ENCODE measurements at regions not wholly inside any gene's neighbourhood (a gene's known extent, or its start where the extent isn't known, plus 50 kb on each side); places are given as distances from the start of the nearest gene placed in this dataset.

DNA sequence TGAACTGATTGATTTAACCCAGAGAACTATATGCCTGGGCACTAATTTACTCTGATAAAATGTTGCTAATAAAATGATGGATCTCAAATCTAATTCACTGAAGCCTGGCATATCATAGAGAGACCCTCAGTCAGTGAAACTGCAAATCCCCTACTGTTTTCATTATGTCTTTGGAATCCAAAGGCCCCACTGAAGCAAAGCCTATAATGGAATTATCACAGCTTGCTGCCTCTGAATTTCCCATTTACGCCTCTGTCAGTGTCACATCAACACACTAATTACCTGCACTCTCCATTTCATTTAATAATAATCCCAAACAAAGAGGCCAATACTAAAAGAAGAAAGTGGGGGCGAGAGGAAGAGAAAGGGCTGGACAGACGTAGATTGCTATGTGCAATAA lies 470.9 kb downstream of the MBD2 start:
- Mint-ChIP-seq H3K27ac (no peak overlapping the region), H3K4me3 (no peak overlapping the region), H3K9me3 (no peaks in the 10 kb centered on the region), H3K36me3 (no peaks in the 10 kb centered on the region), H3K27me3 (no peaks in the 10 kb centered on the region), H3K4me1 (ENCODE audit: low read depth) (no peaks in the 10 kb centered on the region)
- ChIA-PET CTCF (no interaction called here), POLR2A (no interaction called here)
- DNase-seq, result no peak
- intact Hi-C loops (cut with micrococcal nuclease), result no loop called here

DNA sequence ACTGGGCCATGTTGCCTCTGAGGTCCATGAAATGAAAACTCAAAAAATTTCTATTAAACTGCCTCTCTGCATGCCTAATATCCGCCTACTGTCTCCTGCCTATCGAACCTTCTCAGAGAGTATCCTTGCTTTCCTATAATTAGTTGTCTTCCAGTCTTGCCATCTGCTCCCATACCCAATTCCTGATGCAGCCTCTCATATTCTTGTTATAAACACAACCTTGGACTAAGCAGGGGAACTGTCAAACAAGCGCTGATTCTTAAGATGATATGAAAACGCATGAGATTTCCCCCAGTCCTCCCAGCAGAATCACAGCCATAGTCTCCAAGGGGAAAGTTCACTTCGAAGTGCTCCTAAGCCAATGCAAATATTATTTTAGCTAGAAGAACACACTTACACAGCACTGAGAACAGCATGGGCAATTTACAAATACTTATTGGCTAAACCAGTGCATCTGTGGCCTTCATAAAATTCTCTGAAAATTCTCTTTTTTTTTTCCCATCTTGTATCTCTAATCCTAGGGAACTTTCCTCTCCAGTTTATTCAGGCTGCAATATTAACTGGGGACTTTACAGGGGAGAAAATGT lies 471.6 kb downstream of the MBD2 start:
- Mint-ChIP-seq H3K27me3 (no peaks in the 10 kb centered on the region), H3K4me1 (ENCODE audit: low read depth) (no peaks in the 10 kb centered on the region), H3K4me3 (no peak overlapping the region), H3K36me3 (no peaks in the 10 kb centered on the region), H3K9me3 (no peaks in the 10 kb centered on the region), H3K27ac (no peak overlapping the region)
- CTCF ChIA-PET, result no interaction called here
- DNase-seq, result no peak
- POLR2A ChIA-PET, result no interaction called here
- intact Hi-C loops (cut with micrococcal nuclease), result no loop called here

DNA sequence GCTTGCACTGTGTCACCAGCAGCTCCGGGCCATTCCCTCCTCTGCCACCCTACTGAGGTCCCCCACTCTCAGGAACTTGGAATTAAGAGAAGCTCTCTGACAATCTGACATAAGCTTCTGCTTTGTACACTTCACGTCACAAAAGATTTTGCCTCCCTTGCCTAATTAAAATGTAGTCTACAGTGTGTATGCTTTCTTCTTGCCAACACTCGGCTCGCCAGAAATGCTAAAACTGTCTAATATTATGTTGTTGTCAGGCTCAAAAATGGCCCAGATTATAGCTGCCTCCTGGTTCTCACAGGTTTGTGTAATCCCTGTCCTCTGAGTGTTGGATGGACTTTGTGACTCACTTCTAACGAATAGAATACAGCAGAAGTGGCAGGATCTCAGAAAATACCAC lies 474.7 kb downstream of the MBD2 start:
- no peak for DNase-seq
- H3K4me3 Mint-ChIP-seq, result no peak overlapping the region
- no peaks in the 10 kb centered on the region for H3K4me1 Mint-ChIP-seq (ENCODE audit: low read depth)
- H3K27ac Mint-ChIP-seq, result no peak overlapping the region
- no peaks in the 10 kb centered on the region for H3K27me3 Mint-ChIP-seq
- CTCF ChIA-PET, result no interaction called here
- intact Hi-C loops (cut with micrococcal nuclease), result no loop called here
- H3K9me3 Mint-ChIP-seq, result no peaks in the 10 kb centered on the region
- H3K36me3 Mint-ChIP-seq, result no peaks in the 10 kb centered on the region
- POLR2A ChIA-PET, result no interaction called here

DNA sequence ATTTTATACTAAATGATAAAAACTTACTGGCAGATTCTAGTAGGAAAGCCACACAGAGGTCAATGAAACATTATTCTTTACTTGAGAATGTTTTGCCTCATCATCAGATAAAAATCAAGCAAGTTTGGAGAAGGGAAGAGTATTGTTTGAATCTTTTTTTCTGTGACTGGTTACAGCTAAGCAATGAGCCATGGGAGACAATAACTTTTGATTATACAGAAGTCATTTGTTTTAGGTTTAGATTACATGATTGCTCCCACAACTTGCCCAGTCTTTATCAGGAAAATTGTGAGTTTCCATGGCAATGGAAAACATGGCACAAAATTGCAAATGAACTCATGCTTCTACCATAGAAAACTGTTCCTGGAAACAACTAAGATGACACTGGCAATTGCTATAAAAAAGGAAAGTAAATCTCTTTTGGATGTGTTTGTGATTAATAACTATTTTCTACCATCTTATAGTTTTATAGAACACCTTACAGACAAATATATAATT lies 476.8 kb downstream of the MBD2 start:
- CTCF ChIA-PET, result no interaction called here
- no peaks in the 10 kb centered on the region for H3K4me1 Mint-ChIP-seq (ENCODE audit: low read depth)
- intact Hi-C loops (cut with micrococcal nuclease), result no loop called here
- H3K9me3 Mint-ChIP-seq, result no peaks in the 10 kb centered on the region
- no peaks in the 10 kb centered on the region for H3K27me3 Mint-ChIP-seq
- no peak overlapping the region for H3K4me3 Mint-ChIP-seq
- no peak for DNase-seq
- no peaks in the 10 kb centered on the region for H3K36me3 Mint-ChIP-seq
- POLR2A ChIA-PET, result no interaction called here
- no peak overlapping the region for H3K27ac Mint-ChIP-seq

DNA sequence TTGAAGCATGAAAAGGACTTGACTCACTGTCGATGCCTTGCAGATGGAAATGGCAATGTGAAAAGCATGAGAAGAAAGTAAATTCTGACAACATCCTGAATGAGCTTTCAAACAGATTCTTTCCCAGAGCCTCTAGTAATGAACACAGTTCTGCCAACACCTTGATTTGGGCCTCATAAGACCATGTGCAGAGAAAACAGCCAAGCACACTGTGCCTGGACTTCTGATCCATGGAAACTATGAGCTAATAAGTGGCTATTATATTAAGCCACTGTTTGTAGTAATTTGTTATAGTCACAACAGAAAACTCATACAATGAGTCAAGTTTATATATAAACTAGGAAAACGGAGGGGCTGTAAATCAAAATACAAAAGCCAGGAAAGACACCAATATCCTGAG lies 477.3 kb downstream of the MBD2 start:
- Mint-ChIP-seq H3K4me1 (ENCODE audit: low read depth) (no peaks in the 10 kb centered on the region), H3K9me3 (no peaks in the 10 kb centered on the region), H3K36me3 (no peaks in the 10 kb centered on the region), H3K27ac (no peak overlapping the region), H3K27me3 (no peaks in the 10 kb centered on the region), H3K4me3 (no peak overlapping the region)
- intact Hi-C loops (cut with micrococcal nuclease), result no loop called here
- DNase-seq, result no peak
- CTCF ChIA-PET, result no interaction called here
- POLR2A ChIA-PET, result no interaction called here

DNA sequence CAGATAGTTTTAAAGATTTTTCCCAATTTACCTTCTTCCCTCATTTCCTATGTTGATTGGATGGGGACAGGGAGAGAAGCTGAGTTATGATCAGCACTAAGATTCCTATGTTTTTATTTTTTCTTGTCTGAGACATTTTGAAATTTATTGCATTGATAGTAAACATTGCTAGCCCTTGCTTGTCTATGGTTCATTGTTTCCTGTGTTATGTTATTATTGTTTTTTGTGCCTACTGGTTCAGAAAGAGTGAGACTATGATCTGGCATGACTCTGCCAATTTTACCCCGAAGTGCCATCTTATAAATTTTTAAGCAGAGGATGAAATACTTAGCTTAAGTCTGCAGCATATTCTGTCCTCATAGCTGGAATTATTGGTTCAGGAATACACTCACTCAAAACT lies 478.5 kb downstream of the MBD2 start:
- DNase-seq, result no peak
- Mint-ChIP-seq H3K4me3 (no peak overlapping the region), H3K4me1 (ENCODE audit: low read depth) (no peaks in the 10 kb centered on the region), H3K27me3 (no peaks in the 10 kb centered on the region), H3K36me3 (no peaks in the 10 kb centered on the region), H3K27ac (no peak overlapping the region), H3K9me3 (peaks cover 6% of the 10 kb centered on the region)
- POLR2A ChIA-PET, result no interaction called here
- CTCF ChIA-PET, result no interaction called here
- intact Hi-C loops (cut with micrococcal nuclease), result no loop called here

DNA sequence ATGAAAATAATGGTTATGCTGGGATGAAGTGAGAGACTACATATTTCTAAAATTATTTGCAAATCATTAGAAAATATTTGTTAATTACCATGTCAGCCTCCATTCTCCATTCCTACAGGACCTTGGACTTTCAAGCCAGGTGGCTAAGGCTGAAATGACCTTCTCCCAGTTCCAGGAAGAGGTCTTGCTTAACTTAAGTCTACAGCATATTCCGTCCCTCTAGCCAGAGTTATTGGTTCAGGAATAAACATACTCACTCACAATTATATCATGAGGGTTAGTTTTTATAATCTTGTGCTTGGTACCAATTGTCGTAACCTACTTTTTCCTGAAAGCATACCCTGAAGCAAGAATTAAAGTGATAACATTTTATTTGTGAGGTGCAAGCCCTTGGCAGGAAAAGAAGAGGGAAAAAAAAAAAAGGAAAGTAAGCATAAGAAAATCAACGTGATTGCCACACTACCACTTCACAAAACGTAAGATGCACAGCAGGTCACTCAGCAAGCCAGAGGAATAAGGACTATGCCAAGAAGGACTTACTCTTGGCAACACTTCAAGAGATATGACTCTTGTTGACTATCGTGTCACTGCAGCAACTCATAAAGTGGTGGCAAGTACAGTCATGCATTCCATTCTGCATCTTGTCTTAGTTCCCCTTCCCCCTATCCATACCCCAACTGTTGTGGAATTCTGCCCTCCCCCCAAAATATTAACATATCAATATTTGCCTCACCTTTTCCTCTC lies 479.1 kb downstream of the MBD2 start:
- intact Hi-C loops (cut with micrococcal nuclease), result no loop called here
- ChIA-PET POLR2A (no interaction called here), CTCF (no interaction called here)
- no peak for DNase-seq
- no peaks in the 10 kb centered on the region for H3K4me1 Mint-ChIP-seq (ENCODE audit: low read depth)
- H3K9me3 Mint-ChIP-seq, result peaks cover 6% of the 10 kb centered on the region
- no peaks in the 10 kb centered on the region for H3K27me3 Mint-ChIP-seq
- no peak overlapping the region for H3K27ac Mint-ChIP-seq
- no peak overlapping the region for H3K4me3 Mint-ChIP-seq
- H3K36me3 Mint-ChIP-seq, result no peaks in the 10 kb centered on the region

DNA sequence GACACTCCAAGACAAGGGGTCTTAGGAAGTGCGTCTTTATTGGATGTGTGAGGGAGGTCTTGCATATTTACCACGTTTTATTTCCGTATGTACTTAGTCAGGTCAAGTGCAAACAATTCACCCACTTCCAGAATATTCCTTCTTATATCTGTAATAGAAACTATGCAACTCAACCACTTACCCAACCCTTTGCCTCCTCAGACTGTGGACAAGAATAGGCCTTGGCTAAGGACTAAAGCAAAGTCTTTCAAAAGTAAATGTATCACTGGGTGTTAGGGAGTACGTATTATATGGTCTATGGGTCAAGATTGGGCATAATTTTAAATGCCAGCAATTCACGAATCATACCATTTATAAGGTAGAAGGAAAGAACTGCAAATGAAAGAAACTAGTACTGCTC lies 484.8 kb downstream of the MBD2 start:
- Mint-ChIP-seq H3K4me3 (no peak overlapping the region), H3K4me1 (ENCODE audit: low read depth) (no peaks in the 10 kb centered on the region), H3K9me3 (peaks cover 10% of the 10 kb centered on the region), H3K27me3 (no peaks in the 10 kb centered on the region), H3K36me3 (no peaks in the 10 kb centered on the region), H3K27ac (no peak overlapping the region)
- POLR2A ChIA-PET, result no interaction called here
- CTCF ChIA-PET, result no interaction called here
- no peak for DNase-seq
- intact Hi-C loops (cut with micrococcal nuclease), result no loop called here

DNA sequence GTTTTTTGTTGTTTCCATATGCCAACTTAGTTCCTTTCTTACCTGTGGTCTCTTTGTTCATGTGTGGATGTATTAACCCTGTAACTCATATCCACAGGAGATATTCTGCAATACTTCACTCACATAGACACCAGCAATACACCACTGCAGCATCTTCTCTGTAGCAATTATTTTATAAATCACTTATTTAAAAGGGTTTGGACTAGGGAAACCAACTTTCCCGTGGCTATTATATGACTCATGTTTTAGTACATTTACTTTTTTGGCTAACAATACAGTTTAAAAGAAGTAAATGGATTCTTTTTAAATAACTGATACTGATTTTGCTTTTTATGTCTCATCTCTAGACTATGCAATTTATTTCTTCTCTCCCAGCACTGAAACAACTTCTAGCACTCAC lies 488.9 kb downstream of the MBD2 start:
- Mint-ChIP-seq H3K9me3 (peaks cover 8% of the 10 kb centered on the region), H3K27ac (no peak overlapping the region), H3K4me1 (ENCODE audit: low read depth) (no peaks in the 10 kb centered on the region), H3K4me3 (no peak overlapping the region), H3K36me3 (no peaks in the 10 kb centered on the region), H3K27me3 (no peaks in the 10 kb centered on the region)
- no peak for DNase-seq
- CTCF ChIA-PET, result no interaction called here
- intact Hi-C loops (cut with micrococcal nuclease), result no loop called here
- POLR2A ChIA-PET, result no interaction called here

DNA sequence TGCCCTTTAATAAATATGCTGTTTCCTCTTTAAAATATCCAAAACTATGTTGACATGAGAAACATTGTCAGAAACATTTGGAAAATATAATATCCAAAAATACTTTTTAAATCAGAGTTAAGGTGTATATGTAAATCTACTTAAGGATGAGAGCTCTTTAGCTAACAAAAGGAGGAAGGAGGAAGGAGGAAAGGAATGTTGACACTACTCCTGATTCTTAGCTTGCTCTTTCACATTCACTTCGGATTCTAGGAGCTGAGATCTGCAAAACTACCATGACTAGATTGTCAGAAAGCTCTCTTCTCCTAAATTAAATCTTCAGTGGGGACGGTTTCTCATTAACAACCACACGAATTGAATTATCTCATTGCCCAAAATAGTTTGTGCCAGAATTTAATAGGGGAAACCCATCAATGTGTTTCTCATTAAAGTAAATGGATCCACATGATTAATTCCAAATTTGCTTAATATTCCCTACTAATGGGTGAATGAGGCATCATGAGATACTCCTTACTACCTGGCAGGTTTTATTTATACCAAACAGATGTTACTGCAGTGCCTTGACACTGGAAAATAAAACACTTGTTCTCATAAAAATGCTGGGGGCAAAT lies 509.1 kb downstream of the MBD2 start:
- Mint-ChIP-seq H3K27ac (no peak overlapping the region), H3K9me3 (no peaks in the 10 kb centered on the region), H3K4me1 (ENCODE audit: low read depth) (no peaks in the 10 kb centered on the region), H3K27me3 (no peaks in the 10 kb centered on the region), H3K36me3 (no peaks in the 10 kb centered on the region), H3K4me3 (no peak overlapping the region)
- no peak for DNase-seq
- ChIA-PET POLR2A (no interaction called here), CTCF (no interaction called here)
- intact Hi-C loops (cut with micrococcal nuclease), result no loop called here

DNA sequence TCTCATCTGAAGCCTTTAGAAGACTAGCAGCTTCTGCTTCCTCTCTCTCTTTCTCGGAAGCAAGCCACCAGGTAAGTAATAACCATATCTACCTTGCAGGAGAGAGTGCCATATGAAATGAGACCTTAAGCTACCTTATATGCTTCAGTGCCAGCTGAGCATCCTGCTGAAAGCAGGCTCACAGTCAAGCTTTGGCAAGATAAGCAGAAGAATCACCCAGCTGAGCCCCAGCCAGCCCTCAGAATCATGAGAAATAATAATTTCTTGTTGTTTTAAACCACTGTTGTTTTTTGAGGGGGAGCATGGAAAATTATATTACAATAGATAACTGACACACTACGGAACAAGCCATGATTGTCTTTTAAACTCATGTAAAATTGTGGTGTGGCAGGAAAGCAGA lies 514.4 kb downstream of the MBD2 start:
- Mint-ChIP-seq H3K27ac (no peak overlapping the region), H3K4me3 (no peak overlapping the region), H3K9me3 (peaks cover 3% of the 10 kb centered on the region), H3K27me3 (no peaks in the 10 kb centered on the region), H3K36me3 (no peaks in the 10 kb centered on the region), H3K4me1 (ENCODE audit: low read depth) (no peaks in the 10 kb centered on the region)
- ChIA-PET POLR2A (no interaction called here), CTCF (no interaction called here)
- intact Hi-C loops (cut with micrococcal nuclease), result no loop called here
- DNase-seq, result no peak

DNA sequence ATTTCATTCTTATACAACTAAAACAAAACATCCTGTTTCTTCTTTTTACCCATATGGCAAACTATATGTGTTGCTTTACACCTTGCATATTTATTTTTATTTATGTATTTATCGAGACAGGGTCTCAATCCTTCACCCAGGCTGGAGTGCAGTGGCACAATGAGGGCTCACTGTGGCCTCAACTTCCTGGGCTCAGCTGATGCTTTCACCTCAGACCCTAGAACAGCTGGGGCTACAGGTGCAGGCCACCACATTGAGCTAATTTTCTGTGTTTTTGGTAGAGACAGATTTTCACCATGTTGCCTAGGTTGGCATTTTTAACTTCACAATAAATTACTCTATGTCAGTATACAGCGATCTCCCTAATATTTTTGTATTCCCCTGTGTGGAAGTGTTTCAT lies 522.0 kb downstream of the MBD2 start:
- no peak for DNase-seq
- Mint-ChIP-seq H3K27me3 (no peaks in the 10 kb centered on the region), H3K27ac (no peak overlapping the region), H3K36me3 (no peaks in the 10 kb centered on the region), H3K4me1 (ENCODE audit: low read depth) (no peaks in the 10 kb centered on the region), H3K9me3 (no peaks in the 10 kb centered on the region), H3K4me3 (no peak overlapping the region)
- ChIA-PET CTCF (interaction anchor here (1.2 kb wide), 1 partner anchor 417 kb away, joined by 3 read pairs; no protein-coding TSS in a partner anchor), POLR2A (no interaction called here)
- intact Hi-C loops (cut with micrococcal nuclease), result no loop called here

DNA sequence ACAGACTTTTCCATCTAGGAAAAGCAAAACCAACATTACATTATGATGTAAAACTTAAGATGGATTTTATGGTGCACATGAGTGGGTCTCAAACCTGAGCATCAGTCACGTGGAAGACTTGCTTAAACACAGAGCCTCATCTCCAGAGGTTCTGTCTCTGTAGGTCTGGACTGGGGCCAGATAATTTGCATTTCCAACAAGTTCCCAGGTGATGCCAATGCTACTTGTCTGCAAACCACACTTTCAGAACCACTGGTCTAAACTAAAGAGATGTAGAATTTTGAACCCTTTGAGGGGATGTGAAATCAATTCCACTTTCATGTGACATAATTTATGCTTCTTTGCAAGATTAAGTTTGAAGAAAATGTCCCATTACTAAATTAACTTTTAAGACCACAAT lies 522.8 kb downstream of the MBD2 start:
- Mint-ChIP-seq H3K9me3 (no peaks in the 10 kb centered on the region), H3K27me3 (no peaks in the 10 kb centered on the region), H3K4me1 (ENCODE audit: low read depth) (no peaks in the 10 kb centered on the region), H3K4me3 (no peak overlapping the region), H3K27ac (no peak overlapping the region), H3K36me3 (no peaks in the 10 kb centered on the region)
- POLR2A ChIA-PET, result no interaction called here
- intact Hi-C loops (cut with micrococcal nuclease), result no loop called here
- DNase-seq, result no peak
- CTCF ChIA-PET, result no interaction called here

All from activated CD4-positive, alpha-beta memory T cell treated with anti-CD3 and anti-CD28 coated beads for 36 hours (primary cell).